CD4-positive, alpha-beta T cell (primary cell): ENCODE measurements at regions not wholly inside any gene's neighbourhood (a gene's known extent, or its start where the extent isn't known, plus 50 kb on each side); places are given as distances from the start of the nearest gene placed in this dataset.

Source experiments
- ATAC-seq: fragments of 200-7000 bp; cut with Tn5 transposase; one replicate; pipeline ENCODE4 v1.10.0; 2022; ENCODE audit warnings: mild to moderate bottlenecking; ENCODE audit not compliant: poor library complexity
- CTCF ChIA-PET: fragments of 350-600 bp; sonication (Branson Sonifier 250); formaldehyde crosslinking; loops from one replicate; lab custom pipeline; 2021; ENCODE audit warnings: antibody characterized with exemption, inconsistent platforms; lab: Charles Lee
- POLR2A ChIA-PET: fragments of 350-600 bp; sonication (Branson Sonifier 250); formaldehyde crosslinking; loops from one replicate; lab custom pipeline; 2021; ENCODE audit warnings: antibody characterized with exemption, inconsistent platforms; lab: Charles Lee
- DNase-seq, 14 experiments: peaks; one replicate each; pipeline ENCODE4 v3.0.0-alpha.2; 2013 to 2020; ENCODE audit warnings: mixed read lengths in 2 of 14
- H3K27ac ChIP-seq, 2 donors: one replicate each; pipeline versions ENCODE4 v1.5.1 to v1.7.0; 2013; ENCODE audit warnings: low read length in 2 of 2, low read depth in 1 of 2, mild to moderate bottlenecking in 1 of 2
- H3K27me3 ChIP-seq, 2 experiments: 1 replicate in 1 of 2; 2 replicates in 1 of 2; pipeline versions ENCODE4 v1.6.1 to v1.7.0; 2013; ENCODE audit warnings: low read length in 2 of 2, control low read depth in 1 of 2, mild to moderate bottlenecking in 1 of 2, moderate library complexity in 1 of 2; ENCODE audit not compliant: insufficient read depth in 2 of 2, control insufficient read depth in 1 of 2
- H3K36me3 ChIP-seq: one replicate; pipeline ENCODE4 v1.6.1; 2013; ENCODE audit warnings: low read length, control low read depth; ENCODE audit not compliant: insufficient read depth
- H3K4me1 ChIP-seq: one replicate; pipeline ENCODE4 v1.6.1; 2013; ENCODE audit warnings: low read length, control low read depth; ENCODE audit not compliant: insufficient read depth
- H3K4me3 ChIP-seq: one replicate; pipeline ENCODE4 v1.5.1; 2013; ENCODE audit warnings: mild to moderate bottlenecking, low read length, moderate library complexity
- H3K9me3 ChIP-seq, 2 experiments: 1 replicate in 1 of 2; 2 replicates in 1 of 2; pipeline versions ENCODE4 v1.6.1 to v1.7.0; 2013; ENCODE audit warnings: low read length in 2 of 2, mild to moderate bottlenecking in 2 of 2, control low read depth in 1 of 2, moderate library complexity in 1 of 2; ENCODE audit not compliant: control insufficient read depth in 1 of 2, insufficient read depth in 1 of 2
- H3K27ac Mint-ChIP-seq: one replicate; pipeline ENCODE4 v1.8.0; 2020; ENCODE audit warnings: mixed read lengths
- H3K27me3 Mint-ChIP-seq: one replicate; pipeline ENCODE4 v1.8.0; 2021; ENCODE audit warnings: mixed read lengths
- H3K36me3 Mint-ChIP-seq: one replicate; pipeline ENCODE4 v1.8.0; 2021; ENCODE audit warnings: low read depth, mixed read lengths
- H3K4me1 Mint-ChIP-seq: one replicate; pipeline ENCODE4 v1.8.0; 2021; ENCODE audit warnings: low read depth, mixed read lengths
- H3K4me3 Mint-ChIP-seq: one replicate; pipeline ENCODE4 v1.8.0; 2020; ENCODE audit warnings: mild to moderate bottlenecking, mixed read lengths
- H3K9me3 Mint-ChIP-seq: one replicate; pipeline ENCODE4 v1.8.0; 2020; ENCODE audit warnings: mixed read lengths
- CTCF ChIP-seq: fragments of 200-600 bp; IDR thresholded peaks from one replicate; pipeline ENCODE4 v1.8.0; 2022; ENCODE audit warnings: antibody characterized with exemption, mild to moderate bottlenecking
- intact Hi-C, 2 experiments: fragments of 100-400 bp; cut with DNase I in 1 of 2; cut with micrococcal nuclease in 1 of 2; formaldehyde crosslinking; loops; one replicate each; pipeline versions ENCODE4 v1.15.1 to v1.9.0; 2023 to 2025; cut with DNase I, micrococcal nuclease

GRCh38 chr15:96992817-96993216, 662.3 kb downstream of the NR2F2 start:
- no peaks in the 10 kb centered on the region for H3K9me3 ChIP-seq
- no peaks in the 10 kb centered on the region for H3K4me1 Mint-ChIP-seq
- no peak overlapping the region for H3K27ac ChIP-seq
- H3K27me3 Mint-ChIP-seq, result no peaks in the 10 kb centered on the region
- no peaks in the 10 kb centered on the region for H3K36me3 ChIP-seq
- no peak overlapping the region for H3K4me3 ChIP-seq
- intact Hi-C loops, result no loop called here
- DNase-seq (no peak), ATAC-seq (no peak)
- no peaks in the 10 kb centered on the region for H3K27me3 ChIP-seq
- ChIA-PET POLR2A (no interaction called here), CTCF (no interaction called here)
- H3K4me3 Mint-ChIP-seq, result no peak overlapping the region
- no peaks in the 10 kb centered on the region for H3K36me3 Mint-ChIP-seq
- H3K4me1 ChIP-seq, result no peaks in the 10 kb centered on the region
- H3K9me3 Mint-ChIP-seq, result peaks cover 22% of the 10 kb centered on the region
- no peak for TF ChIP-seq CTCF
- no peak overlapping the region for H3K27ac Mint-ChIP-seq

GRCh38 chr15:96997538-96997937, 667.0 kb downstream of the NR2F2 start:
- Histone ChIP-seq H3K27ac (no peak overlapping the region), H3K4me3 (no peak overlapping the region), H3K27me3 (no peaks in the 10 kb centered on the region), H3K4me1 (no peaks in the 10 kb centered on the region), H3K9me3 (no peaks in the 10 kb centered on the region), H3K36me3 (no peaks in the 10 kb centered on the region)
- ChIA-PET CTCF (no interaction called here), POLR2A (no interaction called here)
- H3K27me3 Mint-ChIP-seq, result no peaks in the 10 kb centered on the region
- H3K4me3 Mint-ChIP-seq, result no peak overlapping the region
- DNase-seq, result no peak
- H3K4me1 Mint-ChIP-seq, result no peaks in the 10 kb centered on the region
- no peaks in the 10 kb centered on the region for H3K36me3 Mint-ChIP-seq
- ATAC-seq, result no peak
- intact Hi-C loops, result no loop called here
- peaks cover 8% of the 10 kb centered on the region for H3K9me3 Mint-ChIP-seq
- H3K27ac Mint-ChIP-seq, result no peak overlapping the region
- no peak for TF ChIP-seq CTCF

- intact Hi-C loops, result no loop called here
- no peak overlapping the region for H3K27ac ChIP-seq
- no peaks in the 10 kb centered on the region for H3K27me3 ChIP-seq
- H3K4me1 Mint-ChIP-seq, result no peaks in the 10 kb centered on the region
- no peak overlapping the region for H3K4me3 Mint-ChIP-seq
- ATAC-seq (no peak), DNase-seq (no peak)
- no peaks in the 10 kb centered on the region for H3K36me3 ChIP-seq
- H3K36me3 Mint-ChIP-seq, result no peaks in the 10 kb centered on the region
- no peak overlapping the region for H3K4me3 ChIP-seq
- no peaks in the 10 kb centered on the region for H3K9me3 ChIP-seq
- H3K9me3 Mint-ChIP-seq, result peaks cover 3% of the 10 kb centered on the region
- ChIA-PET POLR2A (no interaction called here), CTCF (no interaction called here)
- H3K27ac Mint-ChIP-seq, result no peak overlapping the region
- no peaks in the 10 kb centered on the region for H3K27me3 Mint-ChIP-seq
- no peaks in the 10 kb centered on the region for H3K4me1 ChIP-seq
- no peak for TF ChIP-seq CTCF
Observed at GRCh38 chr15:97009031-97009431, 678.5 kb downstream of the NR2F2 start.
